CD14-positive monocyte (primary cell): ENCODE measurements at regions not wholly inside any gene's neighbourhood (a gene's known extent, or its start where the extent isn't known, plus 50 kb on each side); places are given as distances from the start of the nearest gene placed in this dataset.

Experiments used
- DNase-seq, 3 donors: peaks; one replicate each; pipeline ENCODE4 v3.0.0-alpha.2; 2011 to 2022
- H2AFZ ChIP-seq: 2 replicates; pipeline ENCODE4 v1.6.0; 2012; ENCODE audit warnings: mild to moderate bottlenecking, low read depth, low read length, inconsistent platforms; ENCODE audit not compliant: insufficient read depth, poor library complexity, severe bottlenecking
- H3K27ac ChIP-seq, 2 donors: 1 replicate in 1 of 2; 2 replicates in 1 of 2; pipeline ENCODE4 v1.5.1; 2012 to 2013; ENCODE audit warnings: low read length in 2 of 2, control low read depth in 1 of 2, inconsistent platforms in 1 of 2, low read depth in 1 of 2, mild to moderate bottlenecking in 1 of 2
- H3K27me3 ChIP-seq, 2 donors: one replicate each; pipeline versions ENCODE4 v1.6.0 to v1.6.1; 2011 to 2013; ENCODE audit warnings: low read length in 2 of 2; ENCODE audit not compliant: control insufficient read depth in 2 of 2, insufficient read depth in 2 of 2
- H3K36me3 ChIP-seq, 2 donors: replicated peaks in 1 of 2; 1 replicate in 1 of 2; 2 replicates in 1 of 2; pipeline versions ENCODE4 v1.5.1 to v1.6.1; 2012 to 2013; ENCODE audit warnings: low read length in 2 of 2, control low read depth in 1 of 2, inconsistent platforms in 1 of 2, mild to moderate bottlenecking in 1 of 2; ENCODE audit not compliant: insufficient read depth in 2 of 2, control insufficient read depth in 1 of 2
- H3K4me1 ChIP-seq, 2 donors: 1 replicate in 1 of 2; 2 replicates in 1 of 2; pipeline versions ENCODE4 v1.5.1 to v1.6.1; 2012 to 2013; ENCODE audit warnings: low read length in 2 of 2, control low read depth in 1 of 2, inconsistent platforms in 1 of 2, mild to moderate bottlenecking in 1 of 2, moderate library complexity in 1 of 2; ENCODE audit not compliant: insufficient read depth in 2 of 2, control insufficient read depth in 1 of 2
- H3K4me2 ChIP-seq: replicated peaks from 2 replicates; pipeline ENCODE3; 2012; ENCODE audit warnings: low read length, moderate library complexity, mild to moderate bottlenecking; ENCODE audit not compliant: poor library complexity, severe bottlenecking; ENCODE audit errors: extremely low read depth
- H3K4me3 ChIP-seq, 3 experiments: fragments of 200-600 bp in 1 of 3; sonication (generic) in 1 of 3; replicated peaks in 1 of 3; 1 replicate in 2 of 3; 2 replicates in 1 of 3; pipeline ENCODE4 v1.5.1; 2011 to 2013; ENCODE audit warnings: low read length in 3 of 3, mild to moderate bottlenecking in 3 of 3, control low read depth in 2 of 3, low read depth in 2 of 3, inconsistent platforms in 1 of 3, moderate library complexity in 1 of 3
- H3K79me2 ChIP-seq: 2 replicates; pipeline ENCODE4 v1.6.0; 2012; ENCODE audit warnings: mild to moderate bottlenecking, control low read depth, inconsistent platforms, low read length, moderate library complexity; ENCODE audit not compliant: insufficient read depth
- H3K9ac ChIP-seq: 2 replicates; pipeline ENCODE4 v1.6.0; 2017; ENCODE audit warnings: low read length, mild to moderate bottlenecking; ENCODE audit not compliant: insufficient read depth, poor library complexity, severe bottlenecking
- H3K9me3 ChIP-seq, 2 donors: replicated peaks in 1 of 2; 1 replicate in 1 of 2; 2 replicates in 1 of 2; pipeline versions ENCODE4 v1.5.1 to v1.6.1; 2012 to 2013; ENCODE audit warnings: low read length in 2 of 2, control low read depth in 1 of 2; ENCODE audit not compliant: control insufficient read depth in 1 of 2, insufficient read depth in 1 of 2
- H4K20me1 ChIP-seq: 2 replicates; pipeline ENCODE4 v1.6.0; 2012; ENCODE audit warnings: mild to moderate bottlenecking, low read length, control low read depth, moderate library complexity; ENCODE audit not compliant: insufficient read depth
- H3K27ac Mint-ChIP-seq, 7 donors: one replicate each; pipeline ENCODE4 v1.8.0; 2020; ENCODE audit warnings: mild to moderate bottlenecking in 7 of 7, mixed read lengths in 7 of 7, moderate library complexity in 6 of 7, inconsistent platforms in 2 of 7
- H3K27me3 Mint-ChIP-seq, 3 donors: one replicate each; pipeline ENCODE4 v1.8.0; 2021 to 2022; ENCODE audit warnings: low read depth in 3 of 3, mild to moderate bottlenecking in 3 of 3, mixed read lengths in 3 of 3, moderate library complexity in 3 of 3, inconsistent platforms in 1 of 3
- H3K36me3 Mint-ChIP-seq, 2 donors: one replicate each; pipeline ENCODE4 v1.8.0; 2020; ENCODE audit warnings: mixed read lengths in 2 of 2, inconsistent platforms in 1 of 2, mild to moderate bottlenecking in 1 of 2
- H3K4me1 Mint-ChIP-seq: one replicate; pipeline ENCODE4 v1.8.0; 2020; ENCODE audit warnings: mild to moderate bottlenecking, mixed read lengths
- H3K4me3 Mint-ChIP-seq, 2 donors: one replicate each; pipeline ENCODE4 v1.8.0; 2020; ENCODE audit warnings: mild to moderate bottlenecking in 2 of 2, mixed read lengths in 2 of 2, moderate library complexity in 1 of 2
- H3K9me3 Mint-ChIP-seq, 7 donors: one replicate each; pipeline ENCODE4 v1.8.0; 2020 to 2022; ENCODE audit warnings: mixed read lengths in 7 of 7, mild to moderate bottlenecking in 6 of 7, moderate library complexity in 6 of 7, inconsistent platforms in 2 of 7
- CTCF ChIP-seq: fragments of 200-600 bp; IDR thresholded peaks from one replicate; pipeline ENCODE4 v1.8.0; 2022; ENCODE audit warnings: antibody characterized with exemption, mild to moderate bottlenecking
- WGBS: methylation state at CpG from one replicate; pipeline ENCODE4 v1.1.5; 2013; ENCODE audit warnings: missing lambda C conversion rate; ENCODE audit not compliant: insufficient coverage; 5-methylcytosine and 5-hydroxymethylcytosine counted together
- intact Hi-C, 2 donors: fragments of 100-400 bp; cut with micrococcal nuclease; formaldehyde crosslinking; loops; one replicate each; pipeline versions ENCODE4 v1.15.0 to v1.15.1; 2023

GRCh38 chr18:986051-986450 lies 81.4 kb downstream of the ADCYAP1 start:
- H3K4me3 ChIP-seq = no peak overlapping the region
- no peaks in the 10 kb centered on the region for H3K27me3 ChIP-seq
- no peak overlapping the region for H3K9ac ChIP-seq
- H3K79me2 ChIP-seq = no peaks in the 10 kb centered on the region
- peaks cover 0 to 5% of the 10 kb centered on the region in 2 donors for H3K9me3 ChIP-seq
- no peak overlapping the region for H3K4me2 ChIP-seq
- H3K27ac ChIP-seq = no peak overlapping the region
- H3K4me1 ChIP-seq = no peaks in the 10 kb centered on the region
- Mint-ChIP-seq H3K27ac (no peak overlapping the region), H3K36me3 (no peaks in the 10 kb centered on the region), H3K9me3 (peaks cover 0 to 7% (median 2%) of the 10 kb centered on the region in 7 donors), H3K4me3 (no peak overlapping the region), H3K27me3 (peaks cover 0 to 1% (median 0%) of the 10 kb centered on the region in 3 donors), H3K4me1 (no peaks in the 10 kb centered on the region)
- H4K20me1 ChIP-seq = no peaks in the 10 kb centered on the region
- WGBS = 67% methylated on average over 1 of the region's 3 CpGs
- H2AFZ ChIP-seq = no peak overlapping the region
- TF ChIP-seq CTCF = no peak
- no peaks in the 10 kb centered on the region for H3K36me3 ChIP-seq
- DNase-seq = no peak
- intact Hi-C loops = no loop called here

DNA sequence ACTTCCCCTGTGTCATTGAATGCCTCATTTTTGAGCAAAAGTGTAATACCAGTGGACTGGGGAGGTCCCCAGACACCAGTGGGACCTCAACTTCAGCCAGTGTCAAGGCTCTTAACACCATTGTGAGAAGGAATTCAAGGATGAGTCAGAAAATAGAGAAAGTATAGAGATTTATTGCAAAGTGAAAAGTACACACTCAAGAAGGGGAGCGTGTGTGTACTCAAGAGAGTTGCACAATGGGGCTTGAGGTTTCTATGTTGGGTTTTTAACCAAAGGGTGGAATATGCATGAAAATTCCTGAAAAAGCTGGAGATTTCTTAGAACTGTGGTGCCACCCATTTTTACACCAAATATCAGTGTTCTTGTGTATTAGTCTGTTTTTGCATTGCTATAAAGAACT lies 81.9 kb downstream of the ADCYAP1 start:
- Mint-ChIP-seq H3K4me1 (no peaks in the 10 kb centered on the region), H3K27me3 (peaks cover 0 to 1% (median 0%) of the 10 kb centered on the region in 3 donors), H3K27ac (no peak overlapping the region), H3K4me3 (no peak overlapping the region), H3K9me3 (peaks cover 0 to 7% (median 2%) of the 10 kb centered on the region in 7 donors), H3K36me3 (no peaks in the 10 kb centered on the region)
- Histone ChIP-seq H3K27me3 (no peaks in the 10 kb centered on the region), H3K4me1 (no peaks in the 10 kb centered on the region), H3K27ac (no peak overlapping the region), H4K20me1 (no peaks in the 10 kb centered on the region), H3K36me3 (no peaks in the 10 kb centered on the region), H3K79me2 (no peaks in the 10 kb centered on the region), H3K9me3 (peaks cover 0 to 5% of the 10 kb centered on the region in 2 donors), H3K4me3 (no peak overlapping the region), H3K9ac (no peak overlapping the region), H3K4me2 (no peak overlapping the region), H2AFZ (no peak overlapping the region)
- no peak for TF ChIP-seq CTCF
- no peak for DNase-seq
- 78% methylated on average over 1 of the region's 1 CpG for WGBS
- intact Hi-C loops = no loop called here
